ENCODE measurements at regions not wholly inside any gene's neighbourhood (a gene's known extent, or its start where the extent isn't known, plus 50 kb on each side); places are given as distances from the start of the nearest gene placed in this dataset.

GRCh38 chr2:16203691-16204090, 263.3 kb downstream of the MYCN start:
- no peaks in the 10 kb centered on the region for H3K36me3 ChIP-seq (replicated peaks in 1 of 2; ENCODE audit: control insufficient read depth in 1 of 2, insufficient read depth in 2 of 2, low read length in 1 of 2)
- H3K27ac ChIP-seq (ENCODE audit: low read depth in 2 of 2, low read length in 1 of 2): no peak overlapping the region
- no peak overlapping the region for H3K4me2 ChIP-seq
- no peaks in the 10 kb centered on the region for H4K20me1 ChIP-seq (ENCODE audit: insufficient read depth)
- H2AFZ ChIP-seq (ENCODE audit: low read depth): no peak overlapping the region
- no peaks in the 10 kb centered on the region for H3K79me2 ChIP-seq (ENCODE audit: insufficient read depth)
- TF ChIP-seq, protein P1, sequence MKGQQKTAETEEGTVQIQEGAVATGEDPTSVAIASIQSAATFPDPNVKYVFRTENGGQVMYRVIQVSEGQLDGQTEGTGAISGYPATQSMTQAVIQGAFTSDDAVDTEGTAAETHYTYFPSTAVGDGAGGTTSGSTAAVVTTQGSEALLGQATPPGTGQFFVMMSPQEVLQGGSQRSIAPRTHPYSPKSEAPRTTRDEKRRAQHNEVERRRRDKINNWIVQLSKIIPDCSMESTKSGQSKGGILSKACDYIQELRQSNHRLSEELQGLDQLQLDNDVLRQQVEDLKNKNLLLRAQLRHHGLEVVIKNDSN (IDR thresholded peaks at IDR 0.05; ENCODE audit: borderline replicate concordance, low read depth): no peak
- TF ChIP-seq TEAD4 (IDR thresholded peaks at IDR 0.05; ENCODE audit: borderline replicate concordance, insufficient read depth) (no peak), RXRA (IDR thresholded peaks at IDR 0.05; ENCODE audit: borderline replicate concordance, low read depth) (no peak), ELF1 (IDR thresholded peaks at IDR 0.05) (no peak), FOXM1 (IDR thresholded peaks at IDR 0.05; ENCODE audit: low read depth) (no peak), YY1 (IDR thresholded peaks at IDR 0.05; ENCODE audit: low read depth) (no peak), MXI1 (IDR thresholded peaks at IDR 0.05; ENCODE audit: low read depth, low read length) (no peak), FOXJ3 (CRISPR knock-in tag; IDR thresholded peaks at IDR 0.05) (no peak), IRF3 (IDR thresholded peaks at IDR 0.05; ENCODE audit: low read depth, low read length) (no peak), REST (IDR thresholded peaks at IDR 0.05; ENCODE audit: low read depth, low read length) (no peak), CHD2 (IDR thresholded peaks at IDR 0.05; ENCODE audit: low read length, partially characterized antibody) (no peak), USF2 (IDR thresholded peaks at IDR 0.05; ENCODE audit: borderline replicate concordance, low read depth, low read length) (no peak), GATA2 (CRISPR knock-in tag; IDR thresholded peaks at IDR 0.05) (no peak), TAF1 (IDR thresholded peaks at IDR 0.05; ENCODE audit: borderline replicate concordance, low read depth, low read length) (no peak), NRF1 (IDR thresholded peaks at IDR 0.05; ENCODE audit: low read depth, low read length) (no peak), EP300 (IDR thresholded peaks at IDR 0.05; ENCODE audit: borderline replicate concordance in 1 of 2, low read depth in 1 of 2, low read length in 1 of 2) (no peak), SIN3A (IDR thresholded peaks at IDR 0.05; ENCODE audit: borderline replicate concordance, low read depth, low read length) (no peak), GABPA (IDR thresholded peaks at IDR 0.05; ENCODE audit: low read depth) (no peak), FOSL2 (IDR thresholded peaks at IDR 0.05; ENCODE audit: borderline replicate concordance, low read depth) (no peak)
- TF ChIP-seq, protein P2, sequence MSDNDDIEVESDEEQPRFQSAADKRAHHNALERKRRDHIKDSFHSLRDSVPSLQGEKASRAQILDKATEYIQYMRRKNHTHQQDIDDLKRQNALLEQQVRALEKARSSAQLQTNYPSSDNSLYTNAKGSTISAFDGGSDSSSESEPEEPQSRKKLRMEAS (IDR thresholded peaks at IDR 0.05; ENCODE audit: low read depth): no peak
- ChIA-PET CTCF (interaction anchor here (0.8 to 1.7 kb wide), 5 partner anchors 15 to 567 kb away, joined by 3 to 5 read pairs (median 3); no protein-coding TSS in a partner anchor), POLR2A (no interaction called here)
- no peak overlapping the region for H3K4me3 ChIP-seq (ENCODE audit: low read depth in 2 of 2, low read length in 1 of 2)
- H3K9me3 ChIP-seq: no peaks in the 10 kb centered on the region
- H3K9ac ChIP-seq: no peak overlapping the region
- DNase-seq: no peak
- no peaks in the 10 kb centered on the region for H3F3A ChIP-seq (replicated peaks; ENCODE audit: insufficient read depth)
- H3K4me1 ChIP-seq (ENCODE audit: control insufficient read depth in 1 of 2, insufficient read depth in 2 of 2, low read depth in 1 of 2, low read length in 1 of 2): peaks cover 0 to 24% of the 10 kb centered on the region in 2 experiments; a peak in 2 of 4 replicates
- 41% methylated on average over 8 of the region's 8 CpGs for WGBS (ENCODE audit: low lambda C conversion rate)
- no peaks in the 10 kb centered on the region for H3K9me2 ChIP-seq
- no peaks in the 10 kb centered on the region for H3K27me3 ChIP-seq (ENCODE audit: insufficient read depth)
